Breast epithelium (tissue), 3 donors: ENCODE measurements at regions not wholly inside any gene's neighbourhood (a gene's known extent, or its start where the extent isn't known, plus 50 kb on each side); places are given as distances from the start of the nearest gene placed in this dataset.

ENCODE experiments used
- CTCF ChIP-seq, 3 donors: fragments of 450-650 bp; IDR thresholded peaks; one replicate each; pipeline ENCODE4 v1.5.1; 2016 to 2017; ENCODE audit warnings: antibody characterized with exemption in 3 of 3, mild to moderate bottlenecking in 3 of 3, moderate library complexity in 3 of 3
- POLR2A ChIP-seq: fragments of 450-650 bp; IDR thresholded peaks from one replicate; pipeline ENCODE4 v1.6.1; 2016; ENCODE audit warnings: antibody characterized with exemption, mild to moderate bottlenecking, moderate library complexity
- POLR2AphosphoS5 ChIP-seq, 3 donors: sonication (generic); formaldehyde crosslinking; IDR thresholded peaks; one replicate each; pipeline ENCODE4 v1.6.1; 2017; ENCODE audit warnings: antibody characterized with exemption in 3 of 3

GRCh38 chr11:82653752-82654151 is 79.9 kb downstream of the FAM181B start:
- TF ChIP-seq CTCF (IDR thresholded peaks at IDR 0.05): no peak
- no peak for TF ChIP-seq POLR2A
- TF ChIP-seq POLR2AphosphoS5 (IDR thresholded peaks at IDR 0.05): no peak
